Panc1 (cell line): ENCODE measurements at regions not wholly inside any gene's neighbourhood (a gene's known extent, or its start where the extent isn't known, plus 50 kb on each side); places are given as distances from the start of the nearest gene placed in this dataset.
"Not testable (repeated sequence)": the region's sequence is repeated elsewhere in the genome, so short reads cannot be mapped to it uniquely, and the experiment has no call there.

ENCODE experiments used
- ATAC-seq: fragments of 200-7000 bp; cut with Tn5 transposase; 2 replicates; pipeline ENCODE4 v1.9.1; 2020; ENCODE audit warnings: mild to moderate bottlenecking, moderate library complexity
- BruUV-seq: library from RNA; stranded (reverse); fragments of 400-500 nt; replicated peaks from 2 replicates; lab custom pipeline; 2021; lab: Mats Ljungman, UMichigan
- CTCF ChIA-PET: fragments of 300-600 bp; sonication (Branson Sonifier 250); formaldehyde crosslinking; loops from one replicate; lab custom pipeline; 2022; ENCODE audit warnings: antibody characterized with exemption; lab: Charles Lee
- POLR2A ChIA-PET: fragments of 300-600 bp; sonication (Branson Sonifier 250); formaldehyde crosslinking; loops from one replicate; lab custom pipeline; 2022; ENCODE audit warnings: antibody characterized with exemption; lab: Charles Lee
- DNase-seq: peaks from one replicate; pipeline ENCODE4 v3.0.0-alpha.2; 2010; ENCODE audit warnings: low read depth, low spot score
- H3K27ac ChIP-seq: 2 replicates; pipeline ENCODE4 v1.5.1; 2011; ENCODE audit warnings: mild to moderate bottlenecking, low read length, inconsistent platforms
- H3K27me3 ChIP-seq: fragments of 200-500 bp; sonication (Bioruptor generic); 2 replicates; pipeline ENCODE4 v1.6.0; 2014; ENCODE audit warnings: low read length, inconsistent platforms; ENCODE audit not compliant: control insufficient read depth, insufficient read depth
- H3K36me3 ChIP-seq: fragments of 200-500 bp; sonication (Bioruptor generic); 2 replicates; pipeline ENCODE4 v1.5.1; 2014; ENCODE audit warnings: inconsistent platforms, mild to moderate bottlenecking, low read length, moderate library complexity; ENCODE audit not compliant: control insufficient read depth, insufficient read depth
- H3K4me1 ChIP-seq: 2 replicates; pipeline ENCODE4 v1.5.1; 2011; ENCODE audit warnings: inconsistent platforms, mild to moderate bottlenecking, low read length, moderate library complexity; ENCODE audit not compliant: control insufficient read depth, insufficient read depth
- H3K4me3 ChIP-seq, 2 experiments: 2 replicates each; pipeline ENCODE4 v1.5.1; 2011 to 2012; ENCODE audit warnings: low read depth in 2 of 2, low read length in 2 of 2, mild to moderate bottlenecking in 2 of 2, inconsistent platforms in 1 of 2, moderate library complexity in 1 of 2
- H3K9me3 ChIP-seq: fragments of 200-500 bp; sonication (Bioruptor generic); 2 replicates; pipeline ENCODE4 v1.5.1; 2014; ENCODE audit warnings: low read depth, mild to moderate bottlenecking, inconsistent platforms, low read length, moderate library complexity; ENCODE audit not compliant: control insufficient read depth, insufficient read depth
- POLR2AphosphoS5 ChIP-seq: IDR thresholded peaks from 2 replicates; pipeline ENCODE4 v1.6.1; 2012; ENCODE audit warnings: mild to moderate bottlenecking, low read depth, low read length, moderate library complexity
- SIN3A ChIP-seq: IDR thresholded peaks from 2 replicates; pipeline ENCODE4 v1.6.1; 2012; ENCODE audit warnings: low read depth, mild to moderate bottlenecking, low read length, moderate library complexity, borderline replicate concordance; ENCODE audit not compliant: insufficient read depth
- TCF7L2 ChIP-seq: IDR thresholded peaks from 2 replicates; pipeline ENCODE4 v1.6.1; 2011; ENCODE audit warnings: mild to moderate bottlenecking, low read depth, low read length, inconsistent platforms
- in situ Hi-C: cut with HindIII; loops from 2 replicates; pipeline ENCODE4 v1.10.0; 2016; ENCODE audit warnings: low sequenced_read_pairs, low pct_unique_long_range_greater_than_20kb
- intact Hi-C: fragments of 100-400 bp; cut with micrococcal nuclease; formaldehyde crosslinking; loops from one replicate; pipeline ENCODE4 v1.10.0; 2022; ENCODE audit not compliant: unreplicated experiment
- TF ChIP-seq, protein P1 (sequence below), 2 experiments: IDR thresholded peaks; 2 replicates each; pipeline ENCODE4 v1.6.1; 2011 to 2012; ENCODE audit warnings: low read depth in 2 of 2, control low read depth in 1 of 2, low read length in 1 of 2, mild to moderate bottlenecking in 1 of 2, moderate library complexity in 1 of 2; ENCODE audit not compliant: insufficient read depth in 1 of 2
- TF ChIP-seq, protein P2 (sequence below): fragments of 450-650 bp; IDR thresholded peaks from 2 replicates; pipeline ENCODE4 v1.5.1; 2017; ENCODE audit warnings: mild to moderate bottlenecking

DNA sequence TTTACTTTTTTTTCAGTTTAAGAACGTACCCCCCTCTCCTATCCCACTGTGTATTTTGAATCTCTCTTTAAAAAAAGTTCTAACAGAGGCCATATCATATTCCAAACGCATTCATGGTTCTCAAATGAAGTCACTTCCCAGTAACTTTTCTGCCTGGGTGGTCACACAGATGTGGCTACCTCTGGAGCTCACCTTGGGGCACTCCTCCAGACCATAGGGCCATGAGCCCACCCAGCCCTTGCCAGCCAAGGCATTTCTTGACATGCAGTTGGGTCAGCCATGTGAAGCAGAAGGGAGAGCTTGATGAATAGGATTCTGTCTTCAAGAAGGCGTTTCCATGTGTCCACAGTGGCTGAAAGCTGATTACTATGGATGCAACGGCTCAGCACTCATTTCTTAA lies 239.3 kb downstream of the RAB11FIP2 start:
- ATAC-seq (no peak), DNase-seq (no peak)
- Histone ChIP-seq H3K27me3 (no peaks in the 10 kb centered on the region), H3K27ac (no peak overlapping the region), H3K9me3 (no peaks in the 10 kb centered on the region), H3K4me3 (no peak overlapping the region), H3K36me3 (no peaks in the 10 kb centered on the region), H3K4me1 (no peaks in the 10 kb centered on the region)
- CTCF ChIA-PET: no interaction called here
- in situ Hi-C loops: no loop called here
- TF ChIP-seq, protein P1, sequence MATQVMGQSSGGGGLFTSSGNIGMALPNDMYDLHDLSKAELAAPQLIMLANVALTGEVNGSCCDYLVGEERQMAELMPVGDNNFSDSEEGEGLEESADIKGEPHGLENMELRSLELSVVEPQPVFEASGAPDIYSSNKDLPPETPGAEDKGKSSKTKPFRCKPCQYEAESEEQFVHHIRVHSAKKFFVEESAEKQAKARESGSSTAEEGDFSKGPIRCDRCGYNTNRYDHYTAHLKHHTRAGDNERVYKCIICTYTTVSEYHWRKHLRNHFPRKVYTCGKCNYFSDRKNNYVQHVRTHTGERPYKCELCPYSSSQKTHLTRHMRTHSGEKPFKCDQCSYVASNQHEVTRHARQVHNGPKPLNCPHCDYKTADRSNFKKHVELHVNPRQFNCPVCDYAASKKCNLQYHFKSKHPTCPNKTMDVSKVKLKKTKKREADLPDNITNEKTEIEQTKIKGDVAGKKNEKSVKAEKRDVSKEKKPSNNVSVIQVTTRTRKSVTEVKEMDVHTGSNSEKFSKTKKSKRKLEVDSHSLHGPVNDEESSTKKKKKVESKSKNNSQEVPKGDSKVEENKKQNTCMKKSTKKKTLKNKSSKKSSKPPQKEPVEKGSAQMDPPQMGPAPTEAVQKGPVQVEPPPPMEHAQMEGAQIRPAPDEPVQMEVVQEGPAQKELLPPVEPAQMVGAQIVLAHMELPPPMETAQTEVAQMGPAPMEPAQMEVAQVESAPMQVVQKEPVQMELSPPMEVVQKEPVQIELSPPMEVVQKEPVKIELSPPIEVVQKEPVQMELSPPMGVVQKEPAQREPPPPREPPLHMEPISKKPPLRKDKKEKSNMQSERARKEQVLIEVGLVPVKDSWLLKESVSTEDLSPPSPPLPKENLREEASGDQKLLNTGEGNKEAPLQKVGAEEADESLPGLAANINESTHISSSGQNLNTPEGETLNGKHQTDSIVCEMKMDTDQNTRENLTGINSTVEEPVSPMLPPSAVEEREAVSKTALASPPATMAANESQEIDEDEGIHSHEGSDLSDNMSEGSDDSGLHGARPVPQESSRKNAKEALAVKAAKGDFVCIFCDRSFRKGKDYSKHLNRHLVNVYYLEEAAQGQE (IDR thresholded peaks at IDR 0.05; ENCODE audit: insufficient read depth in 1 of 2, low read depth in 2 of 2, low read length in 1 of 2): no peak
- TF ChIP-seq TCF7L2: no peak
- TF ChIP-seq, protein P2, sequence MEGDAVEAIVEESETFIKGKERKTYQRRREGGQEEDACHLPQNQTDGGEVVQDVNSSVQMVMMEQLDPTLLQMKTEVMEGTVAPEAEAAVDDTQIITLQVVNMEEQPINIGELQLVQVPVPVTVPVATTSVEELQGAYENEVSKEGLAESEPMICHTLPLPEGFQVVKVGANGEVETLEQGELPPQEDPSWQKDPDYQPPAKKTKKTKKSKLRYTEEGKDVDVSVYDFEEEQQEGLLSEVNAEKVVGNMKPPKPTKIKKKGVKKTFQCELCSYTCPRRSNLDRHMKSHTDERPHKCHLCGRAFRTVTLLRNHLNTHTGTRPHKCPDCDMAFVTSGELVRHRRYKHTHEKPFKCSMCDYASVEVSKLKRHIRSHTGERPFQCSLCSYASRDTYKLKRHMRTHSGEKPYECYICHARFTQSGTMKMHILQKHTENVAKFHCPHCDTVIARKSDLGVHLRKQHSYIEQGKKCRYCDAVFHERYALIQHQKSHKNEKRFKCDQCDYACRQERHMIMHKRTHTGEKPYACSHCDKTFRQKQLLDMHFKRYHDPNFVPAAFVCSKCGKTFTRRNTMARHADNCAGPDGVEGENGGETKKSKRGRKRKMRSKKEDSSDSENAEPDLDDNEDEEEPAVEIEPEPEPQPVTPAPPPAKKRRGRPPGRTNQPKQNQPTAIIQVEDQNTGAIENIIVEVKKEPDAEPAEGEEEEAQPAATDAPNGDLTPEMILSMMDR: no peak
- TF ChIP-seq POLR2AphosphoS5: no peak
- TF ChIP-seq SIN3A: no peak
- intact Hi-C loops: no loop called here
- BruUV-seq: no TSS peak
- POLR2A ChIA-PET: no interaction called here

DNA sequence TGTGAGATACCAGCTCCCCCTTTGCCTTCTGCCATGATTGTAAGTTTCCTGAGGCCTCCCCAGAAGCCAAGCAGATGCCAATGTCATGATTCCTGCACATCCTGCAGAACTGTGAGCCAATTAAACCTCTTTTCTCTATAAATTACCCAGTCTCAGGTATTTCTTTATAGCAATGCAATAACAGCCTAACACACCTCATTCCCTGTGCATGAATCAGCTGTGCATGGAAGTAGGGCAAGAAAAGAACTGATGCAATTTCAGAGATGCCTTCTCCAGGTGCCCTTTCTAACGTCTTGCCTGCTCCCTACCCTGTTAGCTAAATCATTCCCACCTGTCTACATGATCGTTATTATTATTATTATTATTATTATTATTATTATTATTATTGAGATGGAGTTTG lies 230.9 kb downstream of the RAB11FIP2 start:
- H3K27ac ChIP-seq, POLR2A ChIA-PET, H3K9me3 ChIP-seq, DNase-seq, H3K4me3 ChIP-seq, H3K4me1 ChIP-seq, H3K27me3 ChIP-seq, CTCF ChIA-PET, ATAC-seq, in situ Hi-C loops, BruUV-seq, intact Hi-C loops, H3K36me3 ChIP-seq: not testable (repeated sequence)

DNA sequence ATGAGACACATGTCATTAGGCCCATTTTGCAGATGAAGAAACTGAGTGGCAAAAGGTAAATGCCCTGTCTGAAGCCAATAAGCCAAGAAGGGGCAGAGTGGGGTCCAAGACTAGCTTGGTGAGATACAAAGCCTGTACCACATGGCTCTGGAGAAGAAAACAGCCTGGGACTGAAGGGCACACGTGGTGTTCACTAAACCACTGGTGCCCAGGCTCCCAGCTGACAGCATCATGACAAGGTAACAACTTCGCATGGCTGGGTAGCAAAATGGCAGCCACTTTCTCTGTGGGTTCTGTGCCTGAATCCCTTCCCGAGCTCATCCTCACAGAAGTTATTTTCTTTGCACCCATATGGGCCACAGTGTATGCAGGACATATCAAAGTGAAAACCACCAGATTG lies 229.6 kb downstream of the RAB11FIP2 start:
- no TSS peak for BruUV-seq
- CTCF ChIA-PET: no interaction called here
- H3K27me3 ChIP-seq: peaks cover 3% of the 10 kb centered on the region; the same call in 1 of the 2 replicates
- in situ Hi-C loops: no loop called here
- no peaks in the 10 kb centered on the region for H3K9me3 ChIP-seq
- no peak overlapping the region for H3K4me3 ChIP-seq
- POLR2A ChIA-PET: no interaction called here
- intact Hi-C loops: no loop called here
- H3K27ac ChIP-seq: no peak overlapping the region
- DNase-seq: no peak
- TF ChIP-seq, protein P2: no peak
- TF ChIP-seq, protein P1 (IDR thresholded peaks at IDR 0.05; ENCODE audit: insufficient read depth in 1 of 2, low read depth in 2 of 2, low read length in 1 of 2): no peak
- TF ChIP-seq POLR2AphosphoS5 (no peak), TCF7L2 (no peak), SIN3A (no peak)
- no peaks in the 10 kb centered on the region for H3K4me1 ChIP-seq
- no peaks in the 10 kb centered on the region for H3K36me3 ChIP-seq
- no peak for ATAC-seq
